PC-3 (cell line): ENCODE measurements at regions not wholly inside any gene's neighbourhood (a gene's known extent, or its start where the extent isn't known, plus 50 kb on each side); places are given as distances from the start of the nearest gene placed in this dataset.

Source experiments
- CTCF ChIP-seq: fragments of 300-600 bp; sonication (generic); conservative IDR thresholded peaks from 2 replicates; pipeline ENCODE4 v1.5.1; 2017; ENCODE audit warnings: antibody characterized with exemption, low read depth, mild to moderate bottlenecking, low read length
- EZH2 ChIP-seq: fragments of 300-600 bp; sonication (generic); IDR thresholded peaks from one replicate; pipeline ENCODE4 v1.6.1; 2017; ENCODE audit warnings: antibody characterized with exemption, mild to moderate bottlenecking, low read length; ENCODE audit not compliant: unreplicated experiment

GRCh38 chr2:217091531-217091930 is 231.7 kb upstream of the TNP1 start:
- no peak for TF ChIP-seq CTCF
- no peak for TF ChIP-seq EZH2
